SH-SY5Y (cell line): ENCODE measurements at regions not wholly inside any gene's neighbourhood (a gene's known extent, or its start where the extent isn't known, plus 50 kb on each side); places are given as distances from the start of the nearest gene placed in this dataset.

Experiments used
- GATA2 ChIP-seq: IDR thresholded peaks from 2 replicates; pipeline ENCODE4 v1.6.1; 2011; ENCODE audit warnings: mild to moderate bottlenecking, low read depth, low read length
- GATA3 ChIP-seq: IDR thresholded peaks from 2 replicates; pipeline ENCODE4 v1.6.1; 2011; ENCODE audit warnings: low read depth, mild to moderate bottlenecking, low read length, moderate library complexity

DNA sequence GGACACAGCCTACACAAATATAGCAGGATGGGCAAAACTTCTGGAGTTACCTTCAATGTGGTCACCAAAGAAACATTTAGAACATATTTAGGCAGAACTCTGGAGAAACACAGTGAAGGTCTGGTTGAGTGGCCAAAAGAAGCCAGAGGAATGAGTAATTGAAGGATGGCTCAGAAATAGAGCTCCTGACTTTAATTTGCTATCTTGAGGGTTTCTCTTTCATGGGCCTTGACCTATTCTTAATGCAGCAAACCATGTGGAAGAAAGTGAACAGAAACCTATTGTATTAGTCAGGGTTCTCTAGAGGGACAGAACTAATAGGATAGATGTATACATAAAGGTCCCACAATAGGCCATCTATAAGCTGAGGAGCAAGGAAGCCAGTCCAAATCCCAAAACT, 650.5 kb downstream of the ACTL7B start:
- no peak for TF ChIP-seq GATA2
- TF ChIP-seq GATA3, result no peak
